ENCODE measurements at regions not wholly inside any gene's neighbourhood (a gene's known extent, or its start where the extent isn't known, plus 50 kb on each side); places are given as distances from the start of the nearest gene placed in this dataset.

DNA sequence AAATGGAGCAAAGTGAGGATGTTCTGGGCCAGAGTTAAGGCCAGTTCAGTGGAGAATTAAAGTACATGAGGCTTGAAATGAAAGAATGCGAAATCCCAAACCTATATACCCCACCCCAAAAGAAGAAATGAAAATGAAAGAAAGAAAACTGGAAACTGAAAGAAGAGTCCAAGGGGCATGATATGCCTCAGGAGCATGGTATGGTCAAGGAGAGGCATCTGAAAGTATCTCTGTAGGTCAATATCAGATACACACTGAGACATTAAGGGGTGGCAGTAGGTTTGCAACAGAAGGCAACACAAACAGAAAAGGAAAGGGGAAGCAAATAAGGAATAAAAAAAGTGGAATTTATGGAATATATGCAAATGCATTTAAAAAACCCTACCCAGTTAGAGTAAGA is 166.5 kb downstream of the COG6 start:
- TF ChIP-seq BHLHE40 (IDR thresholded peaks at IDR 0.05; ENCODE audit: borderline replicate concordance): no peak
- no peak for TF ChIP-seq SP1 (IDR thresholded peaks at IDR 0.05)
- TF ChIP-seq ZNF384 (IDR thresholded peaks at IDR 0.05): no peak
- TF ChIP-seq ARNT (IDR thresholded peaks at IDR 0.05): no peak
- no peak for TF ChIP-seq FOXA1 (IDR thresholded peaks at IDR 0.05)
